UCSD-AML1 (cell line): ENCODE measurements at regions not wholly inside any gene's neighbourhood (a gene's known extent, or its start where the extent isn't known, plus 50 kb on each side); places are given as distances from the start of the nearest gene placed in this dataset.

ENCODE experiments used
- DNase-seq: peaks from one replicate; lab custom pipeline; 2025; ENCODE audit not compliant: unreplicated experiment; lab: John Stamatoyannopoulos, UW

- no peak for DNase-seq
Observed at GRCh38 chr6:4308364-4308763, 173.0 kb upstream of the ECI2 start.

- no peak for DNase-seq
Observed at GRCh38 chr6:4304927-4305455, 169.6 kb upstream of the ECI2 start.

GRCh38 chr6:4303638-4304037 lies 168.3 kb upstream of the ECI2 start:
- no peak for DNase-seq

- DNase-seq, result no peak
Observed at GRCh38 chr6:4302524-4302923, 167.1 kb upstream of the ECI2 start.

GRCh38 chr6:4301871-4302270 lies 166.5 kb upstream of the ECI2 start:
- DNase-seq, result no peak

GRCh38 chr6:4300917-4301316 lies 165.5 kb upstream of the ECI2 start:
- no peak for DNase-seq

GRCh38 chr6:4299476-4299875 lies 164.1 kb upstream of the ECI2 start:
- no peak for DNase-seq

GRCh38 chr6:4297348-4297747 lies 162.0 kb upstream of the ECI2 start:
- no peak for DNase-seq

GRCh38 chr6:4296552-4296951 lies 161.2 kb upstream of the ECI2 start:
- no peak for DNase-seq

- DNase-seq, result no peak
Observed at GRCh38 chr6:4295783-4296155, 160.4 kb upstream of the ECI2 start.

GRCh38 chr6:4295058-4295782 lies 159.8 kb upstream of the ECI2 start:
- DNase-seq, result no peak

- no peak for DNase-seq
Observed at GRCh38 chr6:4294636-4295035, 159.3 kb upstream of the ECI2 start.

GRCh38 chr6:4291453-4292403 lies 156.4 kb upstream of the ECI2 start:
- DNase-seq, result no peak

- no peak for DNase-seq
Observed at GRCh38 chr6:4289770-4290320, 154.5 kb upstream of the ECI2 start.

GRCh38 chr6:4287811-4288244 lies 152.5 kb upstream of the ECI2 start:
- no peak for DNase-seq

- DNase-seq, result no peak
Observed at GRCh38 chr6:4287372-4287771, 152.0 kb upstream of the ECI2 start.

- DNase-seq, result no peak
Observed at GRCh38 chr6:4282926-4283325, 147.6 kb upstream of the ECI2 start.

GRCh38 chr6:4281341-4282293 lies 146.2 kb upstream of the ECI2 start:
- DNase-seq, result no peak

- no peak for DNase-seq
Observed at GRCh38 chr6:4280707-4281106, 145.3 kb upstream of the ECI2 start.

GRCh38 chr6:4280031-4280430 lies 144.7 kb upstream of the ECI2 start:
- DNase-seq, result no peak
